OCI-LY7 (cell line): ENCODE measurements at regions not wholly inside any gene's neighbourhood (a gene's known extent, or its start where the extent isn't known, plus 50 kb on each side); places are given as distances from the start of the nearest gene placed in this dataset.

Experiments used
- CTCF ChIP-seq: fragments of 200-600 bp; sonication (generic); conservative IDR thresholded peaks from 2 replicates; pipeline ENCODE4 v1.5.1; 2014; ENCODE audit warnings: mild to moderate bottlenecking, antibody characterized with exemption, low read length, moderate library complexity, mixed read lengths
- EZH2phosphoT487 ChIP-seq: fragments of 200-600 bp; sonication (generic); IDR thresholded peaks from 2 replicates; pipeline ENCODE4 v1.6.1; 2018; ENCODE audit warnings: low read depth, borderline replicate concordance, mild to moderate bottlenecking, mixed run types, antibody characterized with exemption, low read length, moderate library complexity, mixed read lengths

- TF ChIP-seq CTCF (no peak), EZH2phosphoT487 (no peak)
Observed at GRCh38 chr1:164967300-164967699, 389.2 kb downstream of the LMX1A start.
